Pons (tissue), 1 donor: ENCODE measurements at regions not wholly inside any gene's neighbourhood (a gene's known extent, or its start where the extent isn't known, plus 50 kb on each side); places are given as distances from the start of the nearest gene placed in this dataset.

ENCODE experiments used
- DNase-seq: peaks from one replicate; pipeline ENCODE4 v3.0.0-alpha.2; 2016; ENCODE audit warnings: low spot score

- DNase-seq: no peak
Measured at GRCh38 chr4:73929278-73929677, 52.5 kb downstream of the PF4 start.

GRCh38 chr4:73923631-73923937 is 54.4 kb downstream of the CXCL1 start:
- no peak for DNase-seq

- peak; percentile 3 for DNase-seq
Measured at GRCh38 chr4:73922766-73923630, 53.8 kb downstream of the CXCL1 start.

GRCh38 chr4:73922317-73922716 is 53.1 kb downstream of the CXCL1 start:
- no peak for DNase-seq
